HepG2 (cell line): ENCODE measurements at regions not wholly inside any gene's neighbourhood (a gene's known extent, or its start where the extent isn't known, plus 50 kb on each side); places are given as distances from the start of the nearest gene placed in this dataset.
A peak's percentile ranks its signal among the peaks of the same experiment; 100 is the strongest.

ENCODE experiments used
- ATAC-seq: fragments of 200-7000 bp; cut with Tn5 transposase; 3 replicates; pipeline ENCODE4 v1.9.1; 2020; ENCODE audit warnings: mild to moderate bottlenecking, moderate library complexity
- BruUV-seq: library from RNA; stranded (reverse); fragments of 400-500 nt; replicated peaks from 2 replicates; lab custom pipeline; 2021; lab: Mats Ljungman, UMichigan
- CTCF ChIA-PET: fragments of 300-600 bp; formaldehyde crosslinking; extraction: SDS; loops from one replicate; lab custom pipeline; 2021; ENCODE audit warnings: low total read pairs, inconsistent platforms, low intra/inter-chr PET ratio; lab: Yijun Ruan, JAX
- POLR2A ChIA-PET: fragments of 350-600 bp; sonication (Branson Sonifier 250); formaldehyde crosslinking; loops from one replicate; lab custom pipeline; 2020; ENCODE audit warnings: antibody characterized with exemption, inconsistent platforms; lab: Yijun Ruan, JAX
- DNase-seq: peaks from one replicate; pipeline ENCODE4 v3.0.0-alpha.2; 2015; ENCODE audit warnings: low spot score
- FAIRE-seq: peaks from 3 replicates; lab custom pipeline; 2011; peaks lifted over from hg19 to GRCh38; lab: Jason Lieb, UNC
- H2AFZ ChIP-seq: one replicate; pipeline ENCODE4 v1.6.1; 2011; ENCODE audit warnings: low read length, inconsistent platforms
- H3K27ac ChIP-seq: fragments of 300-600 bp; 3 replicates; pipeline ENCODE4 v1.8.0; 2011; ENCODE audit warnings: mixed run types, mild to moderate bottlenecking, mixed read lengths, low read length, inconsistent platforms; ENCODE audit not compliant: insufficient read depth; ENCODE audit errors: extremely low read length
- H3K27me3 ChIP-seq, 2 experiments: fragments of 200-600 bp in 1 of 2; 2 replicates in 1 of 2; 3 replicates in 1 of 2; pipeline versions ENCODE4 v1.6.0 to v1.8.0; 2011; ENCODE audit warnings: low read length in 2 of 2, mild to moderate bottlenecking in 2 of 2, moderate library complexity in 2 of 2, inconsistent platforms in 1 of 2; ENCODE audit not compliant: insufficient read depth in 2 of 2, control insufficient read depth in 1 of 2
- H3K36me3 ChIP-seq, 2 experiments: fragments of 200-600 bp in 1 of 2; replicated peaks in 1 of 2; 2 replicates in 1 of 2; 3 replicates in 1 of 2; pipeline versions ENCODE4 v1.5.1 to v1.8.0; 2011; ENCODE audit warnings: low read length in 2 of 2, inconsistent platforms in 1 of 2; ENCODE audit not compliant: insufficient read depth in 2 of 2, control insufficient read depth in 1 of 2
- H3K4me1 ChIP-seq: 2 replicates; pipeline ENCODE4 v1.5.1; 2012; ENCODE audit warnings: low read length, inconsistent platforms; ENCODE audit not compliant: insufficient read depth
- H3K4me2 ChIP-seq: 2 replicates; pipeline ENCODE4 v1.6.0; 2011; ENCODE audit warnings: low read depth, low read length, inconsistent platforms
- H3K4me3 ChIP-seq, 3 experiments: fragments of 200-600 bp in 1 of 3; sonication (generic), shearing (Covaris generic) in 1 of 3; replicated peaks in 1 of 3; 2 replicates each; pipeline ENCODE4 v1.5.1; 2011 to 2016; ENCODE audit warnings: low read length in 3 of 3, inconsistent platforms in 2 of 3, low read depth in 2 of 3, mild to moderate bottlenecking in 2 of 3, control low read depth in 1 of 3, mixed read lengths in 1 of 3; ENCODE audit not compliant: insufficient read depth in 1 of 3
- H3K79me2 ChIP-seq: one replicate; pipeline ENCODE4 v1.6.1; 2011; ENCODE audit warnings: low read length, inconsistent platforms; ENCODE audit not compliant: insufficient read depth
- H3K9ac ChIP-seq: 2 replicates; pipeline ENCODE4 v1.6.0; 2011; ENCODE audit warnings: mild to moderate bottlenecking, low read depth, low read length, inconsistent platforms; ENCODE audit not compliant: insufficient read depth
- H3K9me3 ChIP-seq: 2 replicates; pipeline ENCODE4 v1.5.1; 2012; ENCODE audit warnings: mild to moderate bottlenecking, low read length
- H4K20me1 ChIP-seq: 2 replicates; pipeline ENCODE4 v1.6.0; 2011; ENCODE audit warnings: inconsistent platforms, mild to moderate bottlenecking, low read length, moderate library complexity; ENCODE audit not compliant: insufficient read depth
- GFI1 ChIP-seq: sonication (generic); formaldehyde crosslinking; IDR thresholded peaks from 2 replicates; pipeline ENCODE4 v1.5.0; 2020; ENCODE audit warnings: missing genetic modification reagents, mild to moderate bottlenecking, borderline replicate concordance
- MAFF ChIP-seq: IDR thresholded peaks from 2 replicates; pipeline ENCODE4 v1.6.1; 2011; ENCODE audit warnings: low read depth, low read length, improper control_type of control experiment
- MAFK ChIP-seq, 2 experiments: IDR thresholded peaks in 1 of 2; conservative IDR thresholded peaks in 1 of 2; 2 replicates each; pipeline ENCODE4 v1.6.1; 2011; ENCODE audit warnings: improper control_type of control experiment in 2 of 2, low read length in 2 of 2
- WGBS: methylation state at CpG from one replicate; pipeline ENCODE4 v1.1.6; 2017; ENCODE audit warnings: low lambda C conversion rate; 5-methylcytosine and 5-hydroxymethylcytosine counted together
- in situ Hi-C: cut with HindIII; loops from 2 replicates; pipeline ENCODE4 v1.10.0; 2017; ENCODE audit warnings: low pct_unique_long_range_greater_than_20kb; ENCODE audit not compliant: extremely low pct_ligation_motif_present
- intact Hi-C: fragments of 100-400 bp; cut with micrococcal nuclease; formaldehyde crosslinking; loops from one replicate; pipeline ENCODE4 v1.10.0; 2022; ENCODE audit not compliant: unreplicated experiment
- TF ChIP-seq, protein P1 (sequence below): sonication (generic); formaldehyde crosslinking; IDR thresholded peaks from 2 replicates; pipeline ENCODE4 v1.4.0; 2020; ENCODE audit warnings: missing genetic modification reagents

DNA sequence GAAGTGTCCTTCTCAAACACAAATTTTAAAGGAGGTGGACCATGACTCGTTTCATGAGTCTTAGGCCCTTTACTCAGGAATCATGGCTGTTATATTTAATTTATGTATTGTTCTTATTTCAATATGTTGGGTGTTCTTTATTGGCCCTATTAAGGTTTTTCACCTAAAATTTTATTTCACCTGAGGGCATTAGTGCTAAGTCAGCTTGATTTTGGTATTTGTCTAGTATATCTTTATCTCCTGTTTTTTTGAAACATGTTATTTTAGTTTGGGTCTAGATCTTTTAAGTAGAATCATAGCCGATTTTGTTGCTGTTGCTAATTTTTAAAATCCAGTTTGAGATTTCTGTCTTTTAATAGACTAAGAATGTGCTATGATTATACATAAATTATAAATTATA is 430.4 kb downstream of the RPS6KC1 start:
- TF ChIP-seq MAFK (conservative IDR thresholded peaks at IDR 0.05 in 1 of 2, IDR thresholded peaks at IDR 0.05 in 1 of 2; ENCODE audit: low read length in 2 of 2) (peak; percentile 72 to 86), MAFF (peak; percentile 80)
- TF ChIP-seq, protein P1, sequence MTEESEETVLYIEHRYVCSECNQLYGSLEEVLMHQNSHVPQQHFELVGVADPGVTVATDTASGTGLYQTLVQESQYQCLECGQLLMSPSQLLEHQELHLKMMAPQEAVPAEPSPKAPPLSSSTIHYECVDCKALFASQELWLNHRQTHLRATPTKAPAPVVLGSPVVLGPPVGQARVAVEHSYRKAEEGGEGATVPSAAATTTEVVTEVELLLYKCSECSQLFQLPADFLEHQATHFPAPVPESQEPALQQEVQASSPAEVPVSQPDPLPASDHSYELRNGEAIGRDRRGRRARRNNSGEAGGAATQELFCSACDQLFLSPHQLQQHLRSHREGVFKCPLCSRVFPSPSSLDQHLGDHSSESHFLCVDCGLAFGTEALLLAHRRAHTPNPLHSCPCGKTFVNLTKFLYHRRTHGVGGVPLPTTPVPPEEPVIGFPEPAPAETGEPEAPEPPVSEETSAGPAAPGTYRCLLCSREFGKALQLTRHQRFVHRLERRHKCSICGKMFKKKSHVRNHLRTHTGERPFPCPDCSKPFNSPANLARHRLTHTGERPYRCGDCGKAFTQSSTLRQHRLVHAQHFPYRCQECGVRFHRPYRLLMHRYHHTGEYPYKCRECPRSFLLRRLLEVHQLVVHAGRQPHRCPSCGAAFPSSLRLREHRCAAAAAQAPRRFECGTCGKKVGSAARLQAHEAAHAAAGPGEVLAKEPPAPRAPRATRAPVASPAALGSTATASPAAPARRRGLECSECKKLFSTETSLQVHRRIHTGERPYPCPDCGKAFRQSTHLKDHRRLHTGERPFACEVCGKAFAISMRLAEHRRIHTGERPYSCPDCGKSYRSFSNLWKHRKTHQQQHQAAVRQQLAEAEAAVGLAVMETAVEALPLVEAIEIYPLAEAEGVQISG (CRISPR knock-in tag), result no peak
- DNase-seq (no peak), ATAC-seq (no peak), FAIRE-seq (no peak)
- in situ Hi-C loops (no loop called here), intact Hi-C loops (no loop called here)
- Histone ChIP-seq H3K4me2 (no peak overlapping the region), H3K27me3 (peaks cover 0 to 1% of the 10 kb centered on the region in 2 experiments; a peak in 1 of 5 replicates), H3K4me3 (no peak overlapping the region), H3K4me1 (no peaks in the 10 kb centered on the region), H3K27ac (no peak overlapping the region), H3K36me3 (no peaks in the 10 kb centered on the region), H2AFZ (no peak overlapping the region), H3K9me3 (no peaks in the 10 kb centered on the region), H3K79me2 (no peaks in the 10 kb centered on the region), H4K20me1 (no peaks in the 10 kb centered on the region), H3K9ac (no peak overlapping the region)
- ChIA-PET POLR2A (no interaction called here), CTCF (no interaction called here)
- BruUV-seq, result no TSS peak
- WGBS, result 32% methylated on average over 2 of the region's 2 CpGs

GRCh38 chr1:213484333-213484732 is 433.3 kb downstream of the RPS6KC1 start:
- no peak for TF ChIP-seq GFI1
- Histone ChIP-seq H3K79me2 (no peaks in the 10 kb centered on the region), H4K20me1 (no peaks in the 10 kb centered on the region), H3K9me3 (no peaks in the 10 kb centered on the region), H3K9ac (no peak overlapping the region), H3K27ac (no peak overlapping the region), H2AFZ (no peak overlapping the region), H3K4me2 (no peak overlapping the region), H3K4me3 (no peak overlapping the region), H3K36me3 (no peaks in the 10 kb centered on the region), H3K27me3 (peaks cover 0 to 1% of the 10 kb centered on the region in 2 experiments; a peak in 1 of 5 replicates), H3K4me1 (no peaks in the 10 kb centered on the region)
- in situ Hi-C loops (no loop called here), intact Hi-C loops (no loop called here)
- ChIA-PET CTCF (no interaction called here), POLR2A (no interaction called here)
- 48% methylated on average over 3 of the region's 3 CpGs for WGBS
- no peak for ATAC-seq
- no peak for DNase-seq
- no peak for FAIRE-seq
- no TSS peak for BruUV-seq
